GM12872 (cell line): ENCODE measurements at regions not wholly inside any gene's neighbourhood (a gene's known extent, or its start where the extent isn't known, plus 50 kb on each side); places are given as distances from the start of the nearest gene placed in this dataset.

Experiments
- CTCF ChIP-seq: IDR thresholded peaks from 3 replicates; pipeline ENCODE4 v1.5.1; 2011; ENCODE audit warnings: low read depth, mild to moderate bottlenecking, low read length, moderate library complexity; ENCODE audit not compliant: insufficient read depth

GRCh38 chr6:132067286-132067685 is 116.1 kb upstream of the CCN2 start:
- TF ChIP-seq CTCF = no peak

- no peak for TF ChIP-seq CTCF
Observed at GRCh38 chr6:132065556-132065955, 114.4 kb upstream of the CCN2 start.

- TF ChIP-seq CTCF = no peak
Observed at GRCh38 chr6:132063738-132064137, 112.6 kb upstream of the CCN2 start.

- TF ChIP-seq CTCF = no peak
Observed at GRCh38 chr6:132063204-132063603, 112.0 kb upstream of the CCN2 start.

GRCh38 chr6:132062626-132063025 is 111.5 kb upstream of the CCN2 start:
- no peak for TF ChIP-seq CTCF

GRCh38 chr6:132061381-132061780 is 110.2 kb upstream of the CCN2 start:
- no peak for TF ChIP-seq CTCF

GRCh38 chr6:132060591-132060990 is 109.4 kb upstream of the CCN2 start:
- TF ChIP-seq CTCF = no peak

- TF ChIP-seq CTCF = no peak
Observed at GRCh38 chr6:132058975-132059374, 107.8 kb upstream of the CCN2 start.
